Mesenchymal stem cell (in vitro differentiated cells and primary cell): ENCODE measurements at regions not wholly inside any gene's neighbourhood (a gene's known extent, or its start where the extent isn't known, plus 50 kb on each side); places are given as distances from the start of the nearest gene placed in this dataset.

ENCODE experiments used
- DNase-seq: peaks from one replicate; pipeline ENCODE4 v3.0.0-alpha.2; 2013
- H2AFZ ChIP-seq: one replicate; pipeline ENCODE4 v1.6.1; 2013; ENCODE audit warnings: low read depth, mild to moderate bottlenecking, control low read depth, inconsistent platforms, low read length, moderate library complexity
- H2AK5ac ChIP-seq: 2 replicates; pipeline ENCODE4 v1.6.1; 2013; ENCODE audit warnings: low read length, moderate library complexity, mild to moderate bottlenecking, inconsistent platforms; ENCODE audit not compliant: severe bottlenecking
- H2BK120ac ChIP-seq: one replicate; pipeline ENCODE4 v1.6.1; 2013; ENCODE audit warnings: low read depth, mild to moderate bottlenecking, inconsistent platforms, low read length, moderate library complexity
- H2BK12ac ChIP-seq, 2 experiments: one replicate each; pipeline ENCODE4 v1.6.1; 2013; ENCODE audit warnings: inconsistent platforms in 2 of 2, low read length in 2 of 2, mild to moderate bottlenecking in 2 of 2, moderate library complexity in 2 of 2, control low read depth in 1 of 2
- H2BK15ac ChIP-seq: one replicate; pipeline ENCODE4 v1.6.1; 2013; ENCODE audit warnings: mild to moderate bottlenecking, low read depth, inconsistent platforms; ENCODE audit not compliant: poor library complexity, severe bottlenecking
- H2BK5ac ChIP-seq: 2 replicates; pipeline ENCODE4 v1.6.1; 2013; ENCODE audit warnings: low read depth, mild to moderate bottlenecking, low read length, control low read depth, inconsistent platforms; ENCODE audit not compliant: poor library complexity, severe bottlenecking
- H3K14ac ChIP-seq, 2 experiments: one replicate each; pipeline ENCODE4 v1.6.1; 2013; ENCODE audit warnings: inconsistent platforms in 2 of 2, low read length in 2 of 2, control low read depth in 1 of 2, mild to moderate bottlenecking in 1 of 2, moderate library complexity in 1 of 2
- H3K18ac ChIP-seq, 2 experiments: one replicate each; pipeline ENCODE4 v1.6.1; 2013; ENCODE audit warnings: inconsistent platforms in 2 of 2, low read length in 2 of 2, control low read depth in 1 of 2, low read depth in 1 of 2, mild to moderate bottlenecking in 1 of 2
- H3K23ac ChIP-seq, 2 experiments: one replicate each; pipeline ENCODE4 v1.6.1; 2013; ENCODE audit warnings: inconsistent platforms in 2 of 2, low read length in 2 of 2, mild to moderate bottlenecking in 2 of 2, moderate library complexity in 2 of 2, control low read depth in 1 of 2
- H3K27ac ChIP-seq: 2 replicates; pipeline ENCODE4 v1.5.1; 2013; ENCODE audit warnings: mild to moderate bottlenecking, moderate library complexity, low read length, control low read depth, inconsistent platforms; ENCODE audit not compliant: poor library complexity, severe bottlenecking
- H3K27me3 ChIP-seq, 2 experiments: 2 replicates each; pipeline versions ENCODE4 v1.6.1 to v1.7.0; 2013; ENCODE audit warnings: low read length in 2 of 2, mild to moderate bottlenecking in 2 of 2, moderate library complexity in 2 of 2, control low read depth in 1 of 2, inconsistent platforms in 1 of 2; ENCODE audit not compliant: control insufficient read depth in 1 of 2, insufficient read depth in 1 of 2
- H3K36me3 ChIP-seq, 2 experiments: 2 replicates each; pipeline versions ENCODE4 v1.6.1 to v1.7.0; 2013; ENCODE audit warnings: low read length in 2 of 2, control low read depth in 1 of 2, inconsistent platforms in 1 of 2, low read depth in 1 of 2, mild to moderate bottlenecking in 1 of 2; ENCODE audit not compliant: insufficient read depth in 2 of 2, control insufficient read depth in 1 of 2
- H3K4ac ChIP-seq, 2 experiments: one replicate each; pipeline ENCODE4 v1.6.1; 2013; ENCODE audit warnings: inconsistent platforms in 2 of 2, low read length in 2 of 2, mild to moderate bottlenecking in 2 of 2, moderate library complexity in 2 of 2, control low read depth in 1 of 2, low read depth in 1 of 2
- H3K4me1 ChIP-seq: 2 replicates; pipeline ENCODE4 v1.6.1; 2013; ENCODE audit warnings: low read depth, low read length, control low read depth; ENCODE audit not compliant: control insufficient read depth, insufficient read depth
- H3K4me2 ChIP-seq: 2 replicates; pipeline ENCODE4 v1.6.1; 2013; ENCODE audit warnings: low read length, mild to moderate bottlenecking, inconsistent platforms; ENCODE audit not compliant: poor library complexity, severe bottlenecking
- H3K4me3 ChIP-seq, 2 experiments: 2 replicates each; pipeline versions ENCODE4 v1.5.1 to v1.7.0; 2013; ENCODE audit warnings: low read length in 2 of 2, mild to moderate bottlenecking in 2 of 2, control low read depth in 1 of 2, low read depth in 1 of 2; ENCODE audit not compliant: insufficient read depth in 1 of 2
- H3K79me1 ChIP-seq: replicated peaks from 2 replicates; pipeline ENCODE4 v1.6.1; 2013; ENCODE audit warnings: mild to moderate bottlenecking, control low read depth, low read length, inconsistent platforms; ENCODE audit not compliant: poor library complexity, severe bottlenecking
- H3K9ac ChIP-seq: 2 replicates; pipeline ENCODE4 v1.7.0; 2013; ENCODE audit warnings: mild to moderate bottlenecking, low read length, moderate library complexity
- H3K9me3 ChIP-seq: 2 replicates; pipeline ENCODE4 v1.7.0; 2013; ENCODE audit warnings: mild to moderate bottlenecking, low read length; ENCODE audit not compliant: control insufficient read depth
- H4K8ac ChIP-seq: one replicate; pipeline ENCODE4 v1.6.1; 2013; ENCODE audit warnings: inconsistent platforms, mild to moderate bottlenecking, low read length, moderate library complexity
- H4K91ac ChIP-seq: one replicate; pipeline ENCODE4 v1.6.1; 2013; ENCODE audit warnings: mild to moderate bottlenecking, low read length, inconsistent platforms
- whole genome bisulfite sequencing: methylation state at CpG from one replicate; pipeline ENCODE4 v1.1.7; 2013; ENCODE audit warnings: mixed read lengths; 5-methylcytosine and 5-hydroxymethylcytosine counted together

DNA sequence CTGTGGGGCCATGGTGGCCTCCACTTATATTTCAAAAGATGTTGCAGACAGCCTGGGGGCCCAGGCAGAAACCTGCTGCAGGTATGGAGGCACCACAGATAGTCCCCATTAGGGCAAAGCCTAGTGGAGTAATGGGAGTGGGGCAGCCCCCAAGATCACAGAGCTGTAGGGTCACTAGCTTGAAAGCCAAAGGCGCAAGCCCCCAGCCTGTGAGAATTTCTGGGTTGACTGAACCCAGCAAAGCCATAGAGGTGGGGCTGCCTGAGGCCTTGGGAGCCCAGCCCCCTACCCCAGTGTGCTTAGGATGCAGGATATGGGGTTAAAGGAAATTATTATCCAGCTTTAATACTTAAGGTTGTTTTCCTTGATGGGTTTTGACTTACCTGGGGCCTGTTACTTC is 165.3 kb upstream of the FBN2 start:
- WGBS = 82% methylated on average over 1 of the region's 1 CpG
- Histone ChIP-seq H2BK15ac (no peak overlapping the region), H3K14ac (no peak overlapping the region), H4K91ac (no peak overlapping the region), H4K8ac (no peak overlapping the region), H2BK12ac (no peak overlapping the region), H3K79me1 (no peaks in the 10 kb centered on the region), H3K4me2 (no peak overlapping the region), H3K4me3 (no peak overlapping the region), H3K23ac (no peak overlapping the region), H2AFZ (no peak overlapping the region), H2BK5ac (no peak overlapping the region), H3K27me3 (no peaks in the 10 kb centered on the region), H3K18ac (no peak overlapping the region), H3K9ac (no peak overlapping the region), H3K9me3 (no peaks in the 10 kb centered on the region), H2BK120ac (no peak overlapping the region), H3K4me1 (no peaks in the 10 kb centered on the region), H3K36me3 (no peaks in the 10 kb centered on the region), H2AK5ac (no peak overlapping the region), H3K4ac (no peak overlapping the region), H3K27ac (no peak overlapping the region)
- DNase-seq = no peak

GRCh38 chr5:128706269-128706668 is 168.2 kb upstream of the FBN2 start:
- Histone ChIP-seq H3K18ac (no peak overlapping the region), H3K4ac (no peak overlapping the region), H2AK5ac (no peak overlapping the region), H2BK120ac (no peak overlapping the region), H3K4me2 (no peak overlapping the region), H3K14ac (no peak overlapping the region), H3K27me3 (no peaks in the 10 kb centered on the region), H2BK15ac (no peak overlapping the region), H2AFZ (no peak overlapping the region), H3K23ac (no peak overlapping the region), H3K79me1 (no peaks in the 10 kb centered on the region), H3K9ac (no peak overlapping the region), H2BK5ac (no peak overlapping the region), H3K27ac (no peak overlapping the region), H2BK12ac (no peak overlapping the region), H4K91ac (no peak overlapping the region), H3K36me3 (no peaks in the 10 kb centered on the region), H3K4me1 (no peaks in the 10 kb centered on the region), H3K9me3 (no peaks in the 10 kb centered on the region), H4K8ac (no peak overlapping the region), H3K4me3 (no peak overlapping the region)
- no peak for DNase-seq
- WGBS = 88% methylated on average over 1 of the region's 1 CpG

GRCh38 chr5:128708841-128709240 is 170.8 kb upstream of the FBN2 start:
- no peaks in the 10 kb centered on the region for H3K36me3 ChIP-seq
- H3K4me1 ChIP-seq = no peaks in the 10 kb centered on the region
- H3K4me2 ChIP-seq = no peak overlapping the region
- no peak overlapping the region for H3K18ac ChIP-seq
- no peak for DNase-seq
- no peaks in the 10 kb centered on the region for H3K27me3 ChIP-seq
- no peak overlapping the region for H3K23ac ChIP-seq
- H2BK15ac ChIP-seq = no peak overlapping the region
- no peak overlapping the region for H3K14ac ChIP-seq
- no peak overlapping the region for H2AK5ac ChIP-seq
- no peak overlapping the region for H3K4ac ChIP-seq
- H2BK5ac ChIP-seq = no peak overlapping the region
- no peak overlapping the region for H2AFZ ChIP-seq
- 89% methylated on average over 1 of the region's 1 CpG for WGBS
- H3K79me1 ChIP-seq = no peaks in the 10 kb centered on the region
- H3K9me3 ChIP-seq = no peaks in the 10 kb centered on the region
- H3K27ac ChIP-seq = no peak overlapping the region
- no peak overlapping the region for H4K8ac ChIP-seq
- no peak overlapping the region for H2BK12ac ChIP-seq
- H3K9ac ChIP-seq = no peak overlapping the region
- no peak overlapping the region for H2BK120ac ChIP-seq
- H3K4me3 ChIP-seq = no peak overlapping the region
- no peak overlapping the region for H4K91ac ChIP-seq

- no peak overlapping the region for H3K27ac ChIP-seq
- H4K8ac ChIP-seq = no peak overlapping the region
- no peak overlapping the region for H2AFZ ChIP-seq
- no peak overlapping the region for H3K4me2 ChIP-seq
- H3K9ac ChIP-seq = no peak overlapping the region
- H3K27me3 ChIP-seq = no peaks in the 10 kb centered on the region
- no peak overlapping the region for H3K14ac ChIP-seq
- H2BK12ac ChIP-seq = no peak overlapping the region
- no CpG with 5 or more reads among the region's 2 CpGs for WGBS
- H3K4me1 ChIP-seq = no peaks in the 10 kb centered on the region
- no peak overlapping the region for H3K4me3 ChIP-seq
- H2AK5ac ChIP-seq = no peak overlapping the region
- no peak overlapping the region for H2BK15ac ChIP-seq
- no peak overlapping the region for H3K18ac ChIP-seq
- H3K4ac ChIP-seq = no peak overlapping the region
- H2BK120ac ChIP-seq = no peak overlapping the region
- H3K23ac ChIP-seq = no peak overlapping the region
- no peaks in the 10 kb centered on the region for H3K36me3 ChIP-seq
- H2BK5ac ChIP-seq = no peak overlapping the region
- H3K79me1 ChIP-seq = no peaks in the 10 kb centered on the region
- no peak for DNase-seq
- no peaks in the 10 kb centered on the region for H3K9me3 ChIP-seq
- no peak overlapping the region for H4K91ac ChIP-seq
Measured at GRCh38 chr5:128711216-128711615, 173.2 kb upstream of the FBN2 start.
